ENCODE measurements at regions not wholly inside any gene's neighbourhood (a gene's known extent, or its start where the extent isn't known, plus 50 kb on each side); places are given as distances from the start of the nearest gene placed in this dataset.

DNA sequence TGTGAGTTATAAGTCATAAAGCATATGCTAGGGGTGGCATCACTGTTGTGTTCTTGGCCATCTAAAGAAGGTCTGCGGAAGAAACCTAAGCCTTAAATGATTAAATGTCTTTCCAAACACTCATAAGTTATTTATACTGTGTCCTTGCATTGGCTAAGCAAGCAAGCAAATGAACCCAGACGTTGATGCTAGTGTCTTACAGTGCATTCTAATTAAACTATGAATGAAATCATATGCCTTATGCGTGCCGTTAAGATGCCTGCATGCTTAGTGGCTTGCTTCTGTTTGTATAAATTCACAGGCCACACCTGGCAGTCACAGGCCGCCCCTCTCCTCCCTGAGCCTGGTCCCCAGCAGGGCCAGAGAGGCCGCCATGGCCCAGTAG lies 49.9 kb downstream of the RIN2 start:
- TF ChIP-seq, protein P1, sequence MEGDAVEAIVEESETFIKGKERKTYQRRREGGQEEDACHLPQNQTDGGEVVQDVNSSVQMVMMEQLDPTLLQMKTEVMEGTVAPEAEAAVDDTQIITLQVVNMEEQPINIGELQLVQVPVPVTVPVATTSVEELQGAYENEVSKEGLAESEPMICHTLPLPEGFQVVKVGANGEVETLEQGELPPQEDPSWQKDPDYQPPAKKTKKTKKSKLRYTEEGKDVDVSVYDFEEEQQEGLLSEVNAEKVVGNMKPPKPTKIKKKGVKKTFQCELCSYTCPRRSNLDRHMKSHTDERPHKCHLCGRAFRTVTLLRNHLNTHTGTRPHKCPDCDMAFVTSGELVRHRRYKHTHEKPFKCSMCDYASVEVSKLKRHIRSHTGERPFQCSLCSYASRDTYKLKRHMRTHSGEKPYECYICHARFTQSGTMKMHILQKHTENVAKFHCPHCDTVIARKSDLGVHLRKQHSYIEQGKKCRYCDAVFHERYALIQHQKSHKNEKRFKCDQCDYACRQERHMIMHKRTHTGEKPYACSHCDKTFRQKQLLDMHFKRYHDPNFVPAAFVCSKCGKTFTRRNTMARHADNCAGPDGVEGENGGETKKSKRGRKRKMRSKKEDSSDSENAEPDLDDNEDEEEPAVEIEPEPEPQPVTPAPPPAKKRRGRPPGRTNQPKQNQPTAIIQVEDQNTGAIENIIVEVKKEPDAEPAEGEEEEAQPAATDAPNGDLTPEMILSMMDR (conservative IDR thresholded peaks at IDR 0.05 in 1 of 2, IDR thresholded peaks at IDR 0.05 in 1 of 2; ENCODE audit: low read depth in 1 of 2, low read length in 2 of 2): no peak
- TF ChIP-seq EZH2 (IDR thresholded peaks at IDR 0.05; ENCODE audit: low read length, missing control alignments): no peak
